GM19023 (cell line): ENCODE measurements at regions not wholly inside any gene's neighbourhood (a gene's known extent, or its start where the extent isn't known, plus 50 kb on each side); places are given as distances from the start of the nearest gene placed in this dataset.

Experiments used
- ATAC-seq: cut with Tn5 transposase; IDR thresholded peaks from one replicate; pipeline ENCODE4 v1.9.1; 2021; ENCODE audit warnings: mild to moderate bottlenecking, moderate library complexity; ENCODE audit not compliant: unreplicated experiment

- no peak for ATAC-seq
These were observed 351.9 kb downstream of the C16orf95 start for GRCh38 chr16:86965331-86965730.

GRCh38 chr16:86965840-86966550 lies 351.2 kb downstream of the C16orf95 start:
- ATAC-seq: no peak

GRCh38 chr16:86966777-86967176 lies 350.4 kb downstream of the C16orf95 start:
- no peak for ATAC-seq

- no peak for ATAC-seq
These were observed 348.3 kb downstream of the C16orf95 start for GRCh38 chr16:86968866-86969265.

- ATAC-seq: no peak
These were observed 347.5 kb downstream of the C16orf95 start for GRCh38 chr16:86969716-86970115.

- ATAC-seq: no peak
These were observed 346.9 kb downstream of the C16orf95 start for GRCh38 chr16:86970279-86970678.

GRCh38 chr16:86970726-86971125 lies 346.5 kb downstream of the C16orf95 start:
- ATAC-seq: no peak

- ATAC-seq: no peak
These were observed 345.9 kb downstream of the C16orf95 start for GRCh38 chr16:86971251-86971650.

- no peak for ATAC-seq
These were observed 343.1 kb downstream of the C16orf95 start for GRCh38 chr16:86974120-86974519.

GRCh38 chr16:86975445-86975844 lies 341.7 kb downstream of the C16orf95 start:
- no peak for ATAC-seq

- no peak for ATAC-seq
These were observed 340.0 kb downstream of the C16orf95 start for GRCh38 chr16:86977076-86977676.

- no peak for ATAC-seq
These were observed 338.7 kb downstream of the C16orf95 start for GRCh38 chr16:86978445-86979030.

- no peak for ATAC-seq
These were observed 338.1 kb downstream of the C16orf95 start for GRCh38 chr16:86979061-86979460.

GRCh38 chr16:86979984-86980553 lies 337.1 kb downstream of the C16orf95 start:
- ATAC-seq: no peak

GRCh38 chr16:86980644-86981043 lies 336.5 kb downstream of the C16orf95 start:
- ATAC-seq: no peak

GRCh38 chr16:86982347-86982596 lies 334.9 kb downstream of the C16orf95 start:
- ATAC-seq: no peak

GRCh38 chr16:86982912-86983311 lies 334.3 kb downstream of the C16orf95 start:
- ATAC-seq: no peak

- no peak for ATAC-seq
These were observed 333.6 kb downstream of the C16orf95 start for GRCh38 chr16:86983621-86984020.

GRCh38 chr16:86984343-86984742 lies 332.8 kb downstream of the C16orf95 start:
- no peak for ATAC-seq

- ATAC-seq: no peak
These were observed 332.1 kb downstream of the C16orf95 start for GRCh38 chr16:86984991-86985647.

- ATAC-seq: no peak
These were observed 331.6 kb downstream of the C16orf95 start for GRCh38 chr16:86985648-86986015.

GRCh38 chr16:86986136-86986535 lies 331.1 kb downstream of the C16orf95 start:
- ATAC-seq: no peak
